Colonic mucosa (tissue), 4 donors: ENCODE measurements at regions not wholly inside any gene's neighbourhood (a gene's known extent, or its start where the extent isn't known, plus 50 kb on each side); places are given as distances from the start of the nearest gene placed in this dataset.

ENCODE experiments used
- DNase-seq: peaks from one replicate; pipeline ENCODE4 v3.0.0-alpha.2; 2020
- H3K27ac ChIP-seq: fragments of 200-600 bp; one replicate; pipeline ENCODE4 v1.8.0; 2021
- H3K27me3 ChIP-seq: fragments of 200-600 bp; one replicate; pipeline ENCODE4 v1.8.0; 2021
- H3K36me3 ChIP-seq: fragments of 200-600 bp; one replicate; pipeline ENCODE4 v1.8.0; 2021
- H3K4me1 ChIP-seq: fragments of 200-600 bp; one replicate; pipeline ENCODE4 v1.8.0; 2021; ENCODE audit warnings: mild to moderate bottlenecking
- H3K4me3 ChIP-seq: fragments of 200-600 bp; one replicate; pipeline ENCODE4 v1.8.0; 2021
- H3K9ac ChIP-seq, 2 donors: one replicate each; pipeline ENCODE4 v1.7.0; 2013; ENCODE audit warnings: control low read depth in 2 of 2, low read depth in 2 of 2, low read length in 2 of 2
- H3K9me3 ChIP-seq: fragments of 200-600 bp; one replicate; pipeline ENCODE4 v1.8.0; 2021
- CTCF ChIP-seq: fragments of 200-600 bp; IDR thresholded peaks from one replicate; pipeline ENCODE4 v1.8.0; 2022; ENCODE audit warnings: antibody characterized with exemption, mild to moderate bottlenecking
- intact Hi-C: fragments of 100-400 bp; cut with DNase I; formaldehyde crosslinking; loops from one replicate; pipeline ENCODE4 v1.14.1; 2022
- donor health status: healthy.
- donor health status: DM: no; HTN: no; CAD: no.
- donor health status: DM: no; HTN: no; CAD: no.

DNA sequence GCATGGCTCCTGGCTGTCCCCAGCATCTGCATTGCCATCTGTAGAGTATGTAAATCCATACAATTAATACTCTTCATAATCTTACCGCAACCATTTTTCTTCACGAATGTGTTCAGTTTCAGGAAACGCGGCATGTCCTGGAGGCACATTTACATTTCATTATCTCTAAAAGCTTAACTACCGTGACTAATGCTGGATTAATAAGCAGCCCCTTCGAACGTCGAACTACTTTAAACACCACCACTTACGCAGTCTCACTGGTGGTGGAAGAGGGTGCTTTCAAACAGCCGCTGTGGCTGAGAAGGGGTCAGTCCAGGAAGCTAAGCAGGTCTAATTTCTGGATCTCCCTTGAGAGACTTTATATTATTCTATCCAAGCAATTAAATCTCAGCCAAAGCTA lies 85.6 kb downstream of the C5orf15 start:
- Histone ChIP-seq H3K4me3 (no peak overlapping the region), H3K9me3 (no peaks in the 10 kb centered on the region), H3K4me1 (no peaks in the 10 kb centered on the region), H3K27ac (no peak overlapping the region), H3K9ac (no peak overlapping the region), H3K36me3 (no peaks in the 10 kb centered on the region), H3K27me3 (no peaks in the 10 kb centered on the region)
- intact Hi-C loops, result no loop called here
- no peak for DNase-seq
- no peak for TF ChIP-seq CTCF

GRCh38 chr5:133882389-133882695 lies 86.1 kb downstream of the C5orf15 start:
- no peak for TF ChIP-seq CTCF
- intact Hi-C loops, result no loop called here
- DNase-seq, result no peak

GRCh38 chr5:133881576-133882388 lies 86.6 kb downstream of the C5orf15 start:
- Histone ChIP-seq H3K9me3 (no peaks in the 10 kb centered on the region), H3K27me3 (no peaks in the 10 kb centered on the region), H3K4me3 (no peak overlapping the region), H3K36me3 (no peaks in the 10 kb centered on the region), H3K27ac (no peak overlapping the region), H3K9ac (no peak overlapping the region), H3K4me1 (no peaks in the 10 kb centered on the region)
- intact Hi-C loops, result no loop called here
- no peak for TF ChIP-seq CTCF
- DNase-seq, result no peak

More at GRCh38 chr5:133882389-133882695, 86.1 kb downstream of the C5orf15 start:
- Histone ChIP-seq H3K36me3 (no peaks in the 10 kb centered on the region), H3K9me3 (no peaks in the 10 kb centered on the region), H3K4me1 (no peaks in the 10 kb centered on the region), H3K9ac (no peak overlapping the region), H3K27ac (no peak overlapping the region), H3K4me3 (no peak overlapping the region), H3K27me3 (no peaks in the 10 kb centered on the region)

DNA sequence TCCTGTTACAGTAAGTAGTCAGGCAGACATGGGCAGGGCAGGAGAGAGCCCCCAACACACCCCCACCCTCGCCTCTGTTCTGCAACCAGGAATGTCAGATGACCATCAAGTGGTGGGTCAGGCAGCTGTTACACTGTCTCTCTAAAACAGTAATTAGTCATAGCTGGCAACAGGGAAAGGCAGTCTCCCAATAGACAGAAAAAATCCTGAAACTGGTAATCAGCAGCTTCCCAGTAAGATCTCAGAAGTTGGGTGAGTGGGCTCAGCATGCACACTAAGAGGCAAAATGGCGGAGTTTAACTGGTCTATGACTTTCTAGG lies 90.2 kb downstream of the C5orf15 start:
- intact Hi-C loops, result loop anchor here (10.0 kb wide), 1 partner anchor 453 kb away; no protein-coding TSS in a partner anchor
- Histone ChIP-seq H3K9ac (no peak overlapping the region), H3K27me3 (no peaks in the 10 kb centered on the region), H3K4me1 (no peaks in the 10 kb centered on the region), H3K9me3 (no peaks in the 10 kb centered on the region), H3K27ac (no peak overlapping the region), H3K36me3 (no peaks in the 10 kb centered on the region), H3K4me3 (no peak overlapping the region)
- no peak for DNase-seq
- TF ChIP-seq CTCF, result no peak

DNA sequence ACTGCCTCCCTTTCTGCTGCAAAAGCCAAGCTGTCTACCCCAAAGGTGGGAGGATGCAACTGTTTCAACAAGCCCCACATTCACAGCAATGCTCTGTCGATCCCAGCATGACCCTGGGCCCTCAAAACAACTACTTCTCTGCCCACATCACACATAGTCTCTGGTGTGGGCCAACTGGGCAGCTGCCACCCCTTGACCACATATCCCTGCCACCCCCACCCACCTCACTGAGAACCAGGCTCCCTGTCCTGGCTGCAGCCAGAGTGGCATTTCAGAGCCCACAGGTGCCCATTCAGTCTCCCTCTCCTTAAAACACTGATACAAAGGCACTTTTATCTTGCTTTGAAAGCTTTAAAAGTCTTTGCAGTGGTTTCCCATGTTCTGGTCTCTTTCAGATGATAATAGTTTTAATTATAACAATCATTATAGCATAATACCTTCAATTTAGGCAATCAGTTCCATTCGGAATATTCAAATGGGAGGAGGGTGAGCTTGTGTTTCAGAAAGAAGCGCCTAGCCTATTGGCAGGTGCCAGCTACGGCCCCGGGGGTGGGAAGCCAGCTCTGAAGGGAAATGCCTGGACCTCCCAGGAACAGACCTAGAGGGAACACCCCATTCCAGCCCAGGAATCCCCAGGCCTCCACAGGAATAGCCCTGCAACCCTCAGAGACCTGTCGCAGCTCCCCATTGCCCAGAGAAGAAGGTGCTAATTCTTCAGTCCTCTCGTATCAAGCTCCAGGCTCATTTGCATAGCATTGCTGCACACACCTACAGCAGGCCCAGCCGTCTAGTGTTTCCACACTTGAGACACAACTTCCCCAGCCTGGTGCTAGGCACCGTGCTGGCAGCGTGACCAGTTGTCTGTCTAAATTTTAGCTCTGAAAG lies 90.8 kb downstream of the C5orf15 start:
- H3K9ac ChIP-seq, result no peak overlapping the region
- intact Hi-C loops, result loop anchor here (10.0 kb wide), 1 partner anchor 453 kb away; no protein-coding TSS in a partner anchor
- H3K9me3 ChIP-seq, result no peaks in the 10 kb centered on the region
- no peak for DNase-seq
- no peak for TF ChIP-seq CTCF
- H3K36me3 ChIP-seq, result no peaks in the 10 kb centered on the region
- H3K4me1 ChIP-seq, result no peaks in the 10 kb centered on the region
- no peak overlapping the region for H3K27ac ChIP-seq
- H3K27me3 ChIP-seq, result no peaks in the 10 kb centered on the region
- H3K4me3 ChIP-seq, result no peak overlapping the region
